DND-41 (cell line): ENCODE measurements at regions not wholly inside any gene's neighbourhood (a gene's known extent, or its start where the extent isn't known, plus 50 kb on each side); places are given as distances from the start of the nearest gene placed in this dataset.

Experiments
- EZH2 ChIP-seq: IDR thresholded peaks from 3 replicates; pipeline ENCODE4 v1.6.1; 2012; ENCODE audit warnings: borderline replicate concordance, low read depth, mild to moderate bottlenecking, moderate library complexity, low read length, inconsistent platforms; ENCODE audit not compliant: severe bottlenecking
- TF ChIP-seq, protein P1 (sequence below): IDR thresholded peaks from 2 replicates; pipeline ENCODE4 v1.5.1; 2012; ENCODE audit warnings: borderline replicate concordance, low read length, moderate library complexity, mild to moderate bottlenecking; ENCODE audit not compliant: poor library complexity, severe bottlenecking; ENCODE audit errors: extremely low read depth

DNA sequence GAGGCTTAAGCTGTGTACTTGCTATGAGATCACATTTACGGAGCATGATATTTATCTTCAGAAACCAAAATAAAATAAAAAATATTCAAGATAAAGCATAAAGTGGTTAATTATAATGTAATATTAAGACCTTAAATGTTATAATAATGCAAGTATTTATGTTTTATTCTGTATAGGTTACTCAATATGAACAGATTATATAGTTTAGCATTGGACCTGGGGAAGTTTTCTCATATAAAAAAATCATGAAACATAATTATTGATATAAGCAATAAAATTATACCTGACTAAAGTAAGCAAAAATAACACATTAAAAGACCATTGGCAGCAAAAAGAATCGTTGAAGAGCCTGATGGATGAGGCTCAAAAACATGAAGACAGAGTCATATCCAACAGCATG is 516.2 kb downstream of the SLC16A7 start:
- TF ChIP-seq, protein P1, sequence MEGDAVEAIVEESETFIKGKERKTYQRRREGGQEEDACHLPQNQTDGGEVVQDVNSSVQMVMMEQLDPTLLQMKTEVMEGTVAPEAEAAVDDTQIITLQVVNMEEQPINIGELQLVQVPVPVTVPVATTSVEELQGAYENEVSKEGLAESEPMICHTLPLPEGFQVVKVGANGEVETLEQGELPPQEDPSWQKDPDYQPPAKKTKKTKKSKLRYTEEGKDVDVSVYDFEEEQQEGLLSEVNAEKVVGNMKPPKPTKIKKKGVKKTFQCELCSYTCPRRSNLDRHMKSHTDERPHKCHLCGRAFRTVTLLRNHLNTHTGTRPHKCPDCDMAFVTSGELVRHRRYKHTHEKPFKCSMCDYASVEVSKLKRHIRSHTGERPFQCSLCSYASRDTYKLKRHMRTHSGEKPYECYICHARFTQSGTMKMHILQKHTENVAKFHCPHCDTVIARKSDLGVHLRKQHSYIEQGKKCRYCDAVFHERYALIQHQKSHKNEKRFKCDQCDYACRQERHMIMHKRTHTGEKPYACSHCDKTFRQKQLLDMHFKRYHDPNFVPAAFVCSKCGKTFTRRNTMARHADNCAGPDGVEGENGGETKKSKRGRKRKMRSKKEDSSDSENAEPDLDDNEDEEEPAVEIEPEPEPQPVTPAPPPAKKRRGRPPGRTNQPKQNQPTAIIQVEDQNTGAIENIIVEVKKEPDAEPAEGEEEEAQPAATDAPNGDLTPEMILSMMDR: no peak
- TF ChIP-seq EZH2: no peak
